IMR-90 (cell line): ENCODE measurements at regions not wholly inside any gene's neighbourhood (a gene's known extent, or its start where the extent isn't known, plus 50 kb on each side); places are given as distances from the start of the nearest gene placed in this dataset.

Source experiments
- ATAC-seq: fragments of 200-7000 bp; cut with Tn5 transposase; 2 replicates; pipeline ENCODE4 v1.9.1; 2020; ENCODE audit warnings: low read depth, mild to moderate bottlenecking, moderate library complexity
- BruUV-seq: library from RNA; stranded (reverse); fragments of 400-500 nt; replicated peaks from 2 replicates; lab custom pipeline; 2021; lab: Mats Ljungman, UMichigan
- CTCF ChIA-PET: fragments of 300-600 bp; formaldehyde crosslinking; extraction: SDS; loops from one replicate; lab custom pipeline; 2021; ENCODE audit warnings: antibody characterized with exemption; lab: Yijun Ruan, JAX
- POLR2A ChIA-PET: fragments of 300-600 bp; sonication (Branson Sonifier 250); formaldehyde crosslinking; loops from one replicate; lab custom pipeline; 2022; ENCODE audit warnings: antibody characterized with exemption; ENCODE audit not compliant: unreplicated experiment; lab: Charles Lee
- DNase-seq: peaks from one replicate; pipeline ENCODE4 v3.0.0; 2013
- H2AFZ ChIP-seq: replicated peaks from 2 replicates; pipeline ENCODE3; 2013; ENCODE audit warnings: low read length, mild to moderate bottlenecking; ENCODE audit not compliant: poor library complexity
- H2AK5ac ChIP-seq: 2 replicates; pipeline ENCODE4 v1.6.1; 2013; ENCODE audit warnings: low read depth, low read length, inconsistent platforms
- H2AK9ac ChIP-seq: replicated peaks from 2 replicates; pipeline ENCODE3; 2013; ENCODE audit warnings: mild to moderate bottlenecking, low read depth, low read length, moderate library complexity; ENCODE audit not compliant: poor library complexity
- H2BK120ac ChIP-seq: 2 replicates; pipeline ENCODE4 v1.6.1; 2013; ENCODE audit warnings: low read depth, low read length, inconsistent platforms
- H2BK15ac ChIP-seq: 3 replicates; pipeline ENCODE4 v1.6.1; 2013; ENCODE audit warnings: low read depth, low read length, inconsistent platforms
- H2BK20ac ChIP-seq: 2 replicates; pipeline ENCODE4 v1.6.1; 2013; ENCODE audit warnings: low read depth, mild to moderate bottlenecking, inconsistent platforms, low read length, moderate library complexity
- H2BK5ac ChIP-seq: 2 replicates; pipeline ENCODE4 v1.6.1; 2013; ENCODE audit warnings: mild to moderate bottlenecking, low read depth, low read length, inconsistent platforms; ENCODE audit not compliant: poor library complexity, severe bottlenecking
- H3K14ac ChIP-seq: replicated peaks from 2 replicates; pipeline ENCODE4 v1.6.1; 2013; ENCODE audit warnings: low read depth, low read length, inconsistent platforms
- H3K18ac ChIP-seq: 2 replicates; pipeline ENCODE4 v1.6.1; 2013; ENCODE audit warnings: low read depth, low read length, control low read depth
- H3K23ac ChIP-seq: 2 replicates; pipeline ENCODE4 v1.6.1; 2013; ENCODE audit warnings: low read depth, low read length, inconsistent platforms
- H3K27ac ChIP-seq: 2 replicates; pipeline ENCODE4 v1.5.1; 2013; ENCODE audit warnings: mild to moderate bottlenecking, control low read depth, low read length; ENCODE audit not compliant: insufficient read depth
- H3K27me3 ChIP-seq: 2 replicates; pipeline ENCODE4 v1.6.1; 2013; ENCODE audit warnings: low read length; ENCODE audit not compliant: control insufficient read depth, insufficient read depth
- H3K36me3 ChIP-seq: 2 replicates; pipeline ENCODE4 v1.6.1; 2013; ENCODE audit warnings: low read length, mixed read lengths; ENCODE audit not compliant: control insufficient read depth, insufficient read depth
- H3K4ac ChIP-seq: 2 replicates; pipeline ENCODE4 v1.6.1; 2013; ENCODE audit warnings: low read depth, low read length, inconsistent platforms
- H3K4me1 ChIP-seq: 2 replicates; pipeline ENCODE4 v1.6.1; 2013; ENCODE audit warnings: low read length, mixed read lengths; ENCODE audit not compliant: control insufficient read depth, insufficient read depth
- H3K4me2 ChIP-seq: 2 replicates; pipeline ENCODE4 v1.6.1; 2013; ENCODE audit warnings: low read depth, mild to moderate bottlenecking, control low read depth, low read length, moderate library complexity
- H3K4me3 ChIP-seq: 2 replicates; pipeline ENCODE4 v1.5.1; 2013; ENCODE audit warnings: low read depth, mild to moderate bottlenecking, control low read depth, low read length, moderate library complexity; ENCODE audit not compliant: insufficient read depth
- H3K56ac ChIP-seq: 2 replicates; pipeline ENCODE4 v1.6.1; 2013; ENCODE audit warnings: low read length, inconsistent platforms; ENCODE audit not compliant: insufficient read depth; ENCODE audit errors: extremely low read depth
- H3K79me1 ChIP-seq, 2 experiments: 2 replicates each; pipeline ENCODE4 v1.6.1; 2013; ENCODE audit warnings: low read length in 2 of 2, inconsistent platforms in 1 of 2, low read depth in 1 of 2
- H3K9ac ChIP-seq: 2 replicates; pipeline ENCODE4 v1.6.1; 2013; ENCODE audit warnings: low read depth, low read length, control low read depth
- H3K9me1 ChIP-seq: 2 replicates; pipeline ENCODE4 v1.6.1; 2013; ENCODE audit warnings: low read length, inconsistent platforms; ENCODE audit not compliant: insufficient read depth
- H3K9me3 ChIP-seq: 2 replicates; pipeline ENCODE4 v1.6.1; 2013; ENCODE audit warnings: low read length; ENCODE audit not compliant: control insufficient read depth, insufficient read depth
- H4K20me1 ChIP-seq: 2 replicates; pipeline ENCODE4 v1.6.1; 2013; ENCODE audit warnings: low read length, inconsistent platforms; ENCODE audit not compliant: insufficient read depth
- H4K5ac ChIP-seq: 2 replicates; pipeline ENCODE4 v1.6.1; 2013; ENCODE audit warnings: mild to moderate bottlenecking, low read depth, low read length, control low read depth
- H4K8ac ChIP-seq, 2 experiments: 2 replicates each; pipeline ENCODE4 v1.6.1; 2013; ENCODE audit warnings: low read depth in 2 of 2, low read length in 2 of 2, control low read depth in 1 of 2, inconsistent platforms in 1 of 2
- H4K91ac ChIP-seq: 2 replicates; pipeline ENCODE4 v1.6.1; 2013; ENCODE audit warnings: low read depth, low read length, inconsistent platforms; ENCODE audit not compliant: insufficient read depth
- BHLHE40 ChIP-seq: fragments of 150-350 bp; IDR thresholded peaks from 2 replicates; pipeline ENCODE4 v1.6.1; 2016; ENCODE audit warnings: mild to moderate bottlenecking, low read depth, low read length
- CEBPB ChIP-seq: IDR thresholded peaks from 2 replicates; pipeline ENCODE4 v1.6.1; 2012; ENCODE audit warnings: low read depth, low read length, improper control_type of control experiment
- CHD1 ChIP-seq: IDR thresholded peaks from 2 replicates; pipeline ENCODE4 v1.6.1; 2012; ENCODE audit warnings: low read depth, low read length, improper control_type of control experiment
- CTCF ChIP-seq: conservative IDR thresholded peaks from 2 replicates; pipeline ENCODE4 v1.5.1; 2012; ENCODE audit warnings: mild to moderate bottlenecking, low read depth, low read length, improper control_type of control experiment
- ELK1 ChIP-seq: fragments of 150-350 bp; IDR thresholded peaks from 2 replicates; pipeline ENCODE4 v1.6.1; 2016; ENCODE audit warnings: low read depth, mild to moderate bottlenecking, low read length, moderate library complexity, borderline replicate concordance
- FOS ChIP-seq: fragments of 150-350 bp; IDR thresholded peaks from 2 replicates; pipeline ENCODE4 v1.6.1; 2016; ENCODE audit warnings: low read depth, low read length
- MAFK ChIP-seq: IDR thresholded peaks from 2 replicates; pipeline ENCODE4 v1.6.1; 2012; ENCODE audit warnings: low read depth, low read length, improper control_type of control experiment
- MAZ ChIP-seq: IDR thresholded peaks from 2 replicates; pipeline ENCODE4 v1.6.1; 2012; ENCODE audit warnings: low read depth, mild to moderate bottlenecking, low read length, improper control_type of control experiment, moderate library complexity, borderline replicate concordance
- MXI1 ChIP-seq: IDR thresholded peaks from 2 replicates; pipeline ENCODE4 v1.6.1; 2012; ENCODE audit warnings: low read depth, mild to moderate bottlenecking, low read length, moderate library complexity, borderline replicate concordance
- NFE2L2 ChIP-seq: fragments of 150-350 bp; IDR thresholded peaks from 2 replicates; pipeline ENCODE4 v1.6.1; 2016; ENCODE audit warnings: low read depth, mild to moderate bottlenecking, low read length
- POLR2A ChIP-seq: IDR thresholded peaks from 2 replicates; pipeline ENCODE4 v1.6.1; 2012; ENCODE audit warnings: mild to moderate bottlenecking, low read depth, low read length
- RAD21 ChIP-seq: IDR thresholded peaks from 2 replicates; pipeline ENCODE4 v1.6.1; 2012; ENCODE audit warnings: low read length, improper control_type of control experiment
- RCOR1 ChIP-seq: IDR thresholded peaks from 2 replicates; pipeline ENCODE4 v1.6.1; 2012; ENCODE audit warnings: mild to moderate bottlenecking, low read length, improper control_type of control experiment; ENCODE audit not compliant: insufficient replicate concordance
- RFX5 ChIP-seq: IDR thresholded peaks from 2 replicates; pipeline ENCODE4 v1.8.0; 2012; ENCODE audit warnings: low read depth, mild to moderate bottlenecking, low read length, moderate library complexity
- SMC3 ChIP-seq: fragments of 150-350 bp; IDR thresholded peaks from 2 replicates; pipeline ENCODE4 v1.6.1; 2016; ENCODE audit warnings: low read depth, mild to moderate bottlenecking, antibody characterized with exemption, low read length, moderate library complexity
- USF2 ChIP-seq: fragments of 150-350 bp; IDR thresholded peaks from 2 replicates; pipeline ENCODE4 v1.6.1; 2017; ENCODE audit warnings: mild to moderate bottlenecking, antibody characterized with exemption, low read length, low read depth
- WGBS, 2 experiments: methylation state at CpG; one replicate each; pipeline versions ENCODE4 v1.1.5 to v1.1.7; 2013; ENCODE audit warnings: missing lambda C conversion rate in 2 of 2; ENCODE audit not compliant: insufficient read length in 1 of 2; ENCODE audit errors: extremely low coverage in 2 of 2; 5-methylcytosine and 5-hydroxymethylcytosine counted together
- dilution Hi-C: fragments of 300-500 bp; cut with HindIII; formaldehyde crosslinking; loops from one replicate; pipeline ENCODE4 v1.14.3; 2018; ENCODE audit warnings: low sequenced_read_pairs; ENCODE audit not compliant: unreplicated experiment
- in situ Hi-C: fragments of 300-500 bp; cut with MboI; formaldehyde crosslinking; loops from 3 replicates; pipeline ENCODE4 v1.14.3; 2019; ENCODE audit warnings: low sequenced_read_pairs, inconsistent platforms, mixed read lengths
- intact Hi-C: fragments of 100-400 bp; cut with micrococcal nuclease; formaldehyde crosslinking; loops from 2 replicates; pipeline ENCODE4 v1.10.0; 2022

GRCh38 chr5:126693806-126694205, 83.1 kb upstream of the LMNB1 start:
- ChIA-PET POLR2A (no interaction called here), CTCF (no interaction called here)
- no peak overlapping the region for H3K4me3 ChIP-seq
- BruUV-seq, result no TSS peak
- no peaks in the 10 kb centered on the region for H3K4me1 ChIP-seq
- no peak overlapping the region for H3K14ac ChIP-seq
- H2BK15ac ChIP-seq, result no peak overlapping the region
- no peaks in the 10 kb centered on the region for H3K9me1 ChIP-seq
- no peak overlapping the region for H4K8ac ChIP-seq
- H2AFZ ChIP-seq, result no peak overlapping the region
- H3K79me1 ChIP-seq, result no peaks in the 10 kb centered on the region
- H3K27ac ChIP-seq, result no peak overlapping the region
- H3K9ac ChIP-seq, result no peak overlapping the region
- dilution Hi-C loops, result no loop called here
- no peak for DNase-seq
- H3K4me2 ChIP-seq, result no peak overlapping the region
- no peak overlapping the region for H2BK5ac ChIP-seq
- WGBS, 2 experiments, result no CpG with 5 or more reads among the region's 1 CpG
- in situ Hi-C loops, result no loop called here
- ATAC-seq, result no peak
- intact Hi-C loops, result no loop called here
- H3K9me3 ChIP-seq, result no peaks in the 10 kb centered on the region
- no peak overlapping the region for H3K23ac ChIP-seq
- H3K27me3 ChIP-seq, result no peaks in the 10 kb centered on the region
- no peak overlapping the region for H3K56ac ChIP-seq
- H2AK5ac ChIP-seq, result no peak overlapping the region
- H3K4ac ChIP-seq, result no peak overlapping the region
- no peaks in the 10 kb centered on the region for H4K20me1 ChIP-seq
- no peak overlapping the region for H2AK9ac ChIP-seq
- H3K36me3 ChIP-seq, result no peaks in the 10 kb centered on the region
- no peak overlapping the region for H2BK120ac ChIP-seq
- H4K5ac ChIP-seq, result no peak overlapping the region
- no peak overlapping the region for H2BK20ac ChIP-seq
- H3K18ac ChIP-seq, result no peak overlapping the region
- TF ChIP-seq SMC3 (no peak), CTCF (no peak), POLR2A (no peak), MAFK (no peak), NFE2L2 (no peak), BHLHE40 (no peak), FOS (no peak), MXI1 (no peak), USF2 (no peak), RAD21 (no peak), RCOR1 (no peak), RFX5 (no peak), CEBPB (no peak), CHD1 (no peak), MAZ (no peak), ELK1 (no peak)
- H4K91ac ChIP-seq, result no peak overlapping the region
